GM23248 (cell line): ENCODE measurements at regions not wholly inside any gene's neighbourhood (a gene's known extent, or its start where the extent isn't known, plus 50 kb on each side); places are given as distances from the start of the nearest gene placed in this dataset.
"Not testable (repeated sequence)": the region's sequence is repeated elsewhere in the genome, so short reads cannot be mapped to it uniquely, and the experiment has no call there.

Experiments used
- DNase-seq: peaks from one replicate; pipeline ENCODE4 v3.0.0-alpha.2; 2015
- H2AFZ ChIP-seq: fragments of 200-600 bp; sonication (generic); 2 replicates; pipeline ENCODE4 v1.6.1; 2016; ENCODE audit warnings: antibody characterized with exemption
- H3F3A ChIP-seq: fragments of 200-600 bp; sonication (generic); 2 replicates; pipeline ENCODE4 v1.6.1; 2016; ENCODE audit warnings: mild to moderate bottlenecking, antibody characterized with exemption, mixed run types; ENCODE audit not compliant: insufficient read depth
- H3K27ac ChIP-seq: fragments of 200-600 bp; sonication (generic); 2 replicates; pipeline ENCODE4 v1.5.1; 2016; ENCODE audit warnings: mild to moderate bottlenecking
- H3K27me3 ChIP-seq: fragments of 200-600 bp; sonication (generic); replicated peaks from 2 replicates; pipeline ENCODE4 v1.6.1; 2016; ENCODE audit warnings: mild to moderate bottlenecking; ENCODE audit not compliant: insufficient read depth
- H3K36me3 ChIP-seq: fragments of 200-600 bp; sonication (generic); 2 replicates; pipeline ENCODE4 v1.6.1; 2016; ENCODE audit warnings: low read depth, mild to moderate bottlenecking
- H3K4me1 ChIP-seq: fragments of 200-600 bp; sonication (generic); 2 replicates; pipeline ENCODE4 v1.6.1; 2016; ENCODE audit warnings: mild to moderate bottlenecking; ENCODE audit not compliant: insufficient read depth
- H3K4me2 ChIP-seq: fragments of 200-600 bp; sonication (generic); one replicate; pipeline ENCODE4 v1.6.1; 2016; ENCODE audit warnings: mild to moderate bottlenecking; ENCODE audit not compliant: unreplicated experiment
- H3K4me3 ChIP-seq: fragments of 200-600 bp; sonication (generic); 2 replicates; pipeline ENCODE4 v1.5.1; 2016; ENCODE audit warnings: mild to moderate bottlenecking
- H3K79me2 ChIP-seq: fragments of 200-600 bp; sonication (generic); 2 replicates; pipeline ENCODE4 v1.6.1; 2016; ENCODE audit warnings: mild to moderate bottlenecking; ENCODE audit not compliant: insufficient read depth
- H3K9ac ChIP-seq: fragments of 200-600 bp; sonication (generic); 2 replicates; pipeline ENCODE4 v1.6.1; 2016; ENCODE audit warnings: mild to moderate bottlenecking
- H3K9me2 ChIP-seq: fragments of 200-600 bp; sonication (generic); 2 replicates; pipeline ENCODE4 v1.6.1; 2016; ENCODE audit warnings: mixed run types, mild to moderate bottlenecking, moderate library complexity; ENCODE audit not compliant: insufficient read depth
- H3K9me3 ChIP-seq: fragments of 200-600 bp; sonication (generic); one replicate; pipeline ENCODE4 v1.6.1; 2017; ENCODE audit warnings: low read depth
- H4K20me1 ChIP-seq: fragments of 200-600 bp; sonication (generic); 2 replicates; pipeline ENCODE4 v1.6.0; 2016; ENCODE audit not compliant: insufficient read depth
- WGBS, 2 experiments: methylation state at CpG; one replicate each; pipeline ENCODE4 v1.1.6; 2015 to 2017; ENCODE audit warnings: low lambda C conversion rate in 2 of 2, low coverage in 1 of 2; ENCODE audit errors: missing lambda C conversion rate in 2 of 2; 5-methylcytosine and 5-hydroxymethylcytosine counted together
- in situ Hi-C: fragments of 300-500 bp; cut with MboI; formaldehyde crosslinking; loops from 2 replicates; pipeline ENCODE4 v1.15.0; 2020

- H3K79me2 ChIP-seq, H3K9ac ChIP-seq, H3K4me3 ChIP-seq, H3K27ac ChIP-seq, H3F3A ChIP-seq, H3K9me3 ChIP-seq, H3K36me3 ChIP-seq, H4K20me1 ChIP-seq, H3K4me1 ChIP-seq, DNase-seq, H2AFZ ChIP-seq, H3K27me3 ChIP-seq, H3K4me2 ChIP-seq, H3K9me2 ChIP-seq: not testable (repeated sequence)
- WGBS, 2 experiments: 14 to 19% methylated on average over 8 of the region's 8 CpGs
- in situ Hi-C loops: loop anchor here (5.0 kb wide), 1 partner anchor 42 kb away; no protein-coding TSS in a partner anchor
Measured at GRCh38 chr15:20288800-20289537, 252.6 kb downstream of the GOLGA6L6 start.

DNA sequence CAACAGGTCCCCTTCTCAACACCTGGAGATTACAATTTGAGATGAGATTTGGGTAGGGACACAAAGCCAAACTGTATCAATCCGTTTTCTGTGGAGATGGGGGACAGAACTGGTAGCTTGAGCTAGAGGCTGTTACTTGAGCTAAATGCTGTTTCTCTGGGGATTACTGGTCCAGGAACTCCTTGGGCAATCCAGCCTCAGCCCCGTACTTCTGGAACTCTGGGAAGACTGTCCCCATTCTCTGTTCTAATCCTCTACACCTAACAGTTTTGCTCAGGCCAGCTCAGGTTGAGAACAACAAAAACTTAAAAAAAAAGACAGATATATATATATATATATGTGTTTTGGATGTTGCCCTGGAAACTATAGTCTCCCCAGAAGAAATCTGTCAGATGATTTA lies 255.0 kb downstream of the GOLGA6L6 start:
- H3K27ac ChIP-seq, H3K27me3 ChIP-seq, H3K9me3 ChIP-seq, H3K79me2 ChIP-seq, H3K36me3 ChIP-seq, H3K4me2 ChIP-seq, H3K4me1 ChIP-seq, DNase-seq, H3F3A ChIP-seq, H3K4me3 ChIP-seq, H2AFZ ChIP-seq, H3K9ac ChIP-seq, H3K9me2 ChIP-seq, H4K20me1 ChIP-seq: not testable (repeated sequence)
- in situ Hi-C loops: loop anchor here (5.0 kb wide), 1 partner anchor 39 kb away; no protein-coding TSS in a partner anchor
- WGBS, 2 experiments: 5 to 8% methylated on average over 2 of the region's 2 CpGs

DNA sequence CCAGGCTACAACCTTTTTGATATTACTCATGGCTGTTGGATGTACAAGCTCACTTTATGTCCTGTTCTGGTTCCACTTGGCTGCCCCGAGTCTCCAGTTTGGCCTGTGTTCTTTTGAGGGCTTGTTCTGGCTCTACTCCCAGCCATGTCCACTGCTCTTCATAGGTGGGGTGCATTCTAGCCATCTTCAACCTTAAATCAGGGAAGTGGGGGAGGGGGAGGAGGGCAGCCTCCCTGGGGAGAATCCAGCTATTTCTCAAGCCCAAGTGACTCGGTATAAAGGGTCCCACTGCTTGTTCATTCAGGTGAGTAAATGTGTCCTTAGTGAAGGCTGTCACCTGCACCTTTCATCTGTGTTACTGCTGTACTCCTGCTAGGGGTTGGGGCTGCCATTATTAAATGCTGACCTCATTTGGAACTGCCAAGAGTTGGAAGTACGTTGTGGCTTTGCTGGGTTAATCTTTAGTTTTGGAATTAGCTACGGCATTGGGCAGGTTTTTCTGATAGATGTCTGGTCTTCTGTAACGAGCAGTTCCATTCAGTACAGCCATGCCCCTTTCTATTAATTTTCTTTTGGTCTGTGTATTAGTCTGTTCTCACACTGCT lies 255.8 kb downstream of the GOLGA6L6 start:
- not testable (repeated sequence) for H2AFZ ChIP-seq, H3K27ac ChIP-seq, DNase-seq, H3K4me2 ChIP-seq, H3K27me3 ChIP-seq, H3K36me3 ChIP-seq, H3K4me3 ChIP-seq, H4K20me1 ChIP-seq, H3K79me2 ChIP-seq, H3K4me1 ChIP-seq, H3F3A ChIP-seq, H3K9ac ChIP-seq, H3K9me2 ChIP-seq, H3K9me3 ChIP-seq
- in situ Hi-C loops: loop anchor here (5.0 kb wide), 1 partner anchor 38 kb away; no protein-coding TSS in a partner anchor
- WGBS, 2 experiments: 7% methylated on average over 5 of the region's 5 CpGs

DNA sequence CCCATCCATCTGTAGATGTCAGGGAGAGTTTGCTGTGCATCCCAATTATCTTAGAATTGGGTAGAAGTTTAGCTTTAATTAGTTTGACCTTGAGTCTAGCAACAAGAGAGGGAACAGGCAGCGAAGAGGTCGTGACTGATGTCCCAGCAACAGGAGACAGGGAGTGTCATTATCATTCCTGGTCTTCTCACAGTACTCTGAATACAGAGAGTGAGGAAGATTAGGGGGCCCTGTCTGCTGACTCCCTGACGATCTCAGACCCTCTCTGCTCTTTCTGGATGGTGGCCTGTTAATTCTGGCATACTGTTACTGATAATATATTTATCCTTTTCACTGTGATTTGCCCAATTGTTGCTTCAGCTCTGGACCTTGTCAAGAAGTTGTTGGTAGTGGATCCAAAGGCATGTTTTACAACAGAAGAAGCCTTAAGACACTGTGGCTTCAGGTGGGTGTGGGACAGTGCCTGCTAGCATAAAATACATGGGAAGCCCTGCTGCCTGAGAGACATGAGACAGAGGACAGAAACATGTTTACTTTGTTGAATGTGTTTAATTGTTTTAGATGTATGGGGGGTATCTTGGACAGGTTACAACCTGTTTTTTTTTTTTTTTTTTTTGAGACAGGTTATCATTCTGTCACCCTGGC lies 256.6 kb downstream of the GOLGA6L6 start:
- DNase-seq, H3K4me2 ChIP-seq, H3K9me3 ChIP-seq, H3F3A ChIP-seq, H3K9me2 ChIP-seq, H4K20me1 ChIP-seq, H3K79me2 ChIP-seq, H3K27me3 ChIP-seq, H3K9ac ChIP-seq, H3K4me3 ChIP-seq, H2AFZ ChIP-seq, H3K36me3 ChIP-seq, H3K27ac ChIP-seq, H3K4me1 ChIP-seq: not testable (repeated sequence)
- in situ Hi-C loops: loop anchor here (5.0 kb wide), 1 partner anchor 38 kb away; no protein-coding TSS in a partner anchor
- 13 to 21% methylated on average over 3 of the region's 3 CpGs for WGBS, 2 experiments

DNA sequence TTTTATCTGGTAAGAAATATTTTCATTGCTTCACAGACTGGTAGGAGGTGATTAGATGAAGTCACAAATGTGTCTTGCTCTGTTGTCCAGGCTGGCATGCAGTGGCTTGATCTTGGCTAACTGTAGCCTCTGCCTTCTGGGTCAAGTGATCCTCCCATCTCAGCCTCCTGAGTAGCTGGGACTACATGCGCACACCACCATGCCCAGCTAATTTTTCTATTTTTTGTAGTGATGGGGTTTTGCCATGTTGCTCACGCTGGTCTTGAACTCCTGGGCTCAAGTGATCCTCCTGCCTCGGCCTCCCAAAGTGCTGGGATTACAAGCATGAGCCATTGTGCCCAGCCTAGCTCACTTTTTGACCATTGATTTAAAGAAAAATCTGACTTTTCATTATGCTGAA lies 257.9 kb downstream of the GOLGA6L6 start:
- H3K79me2 ChIP-seq, H3K4me1 ChIP-seq, H3K9me2 ChIP-seq, H2AFZ ChIP-seq, H3K27ac ChIP-seq, in situ Hi-C loops, H4K20me1 ChIP-seq, H3K9me3 ChIP-seq, H3K4me3 ChIP-seq, DNase-seq, H3K36me3 ChIP-seq, H3K9ac ChIP-seq, H3K27me3 ChIP-seq, H3K4me2 ChIP-seq, H3F3A ChIP-seq: not testable (repeated sequence)
- 20 to 27% methylated on average over 3 of the region's 3 CpGs for WGBS, 2 experiments

DNA sequence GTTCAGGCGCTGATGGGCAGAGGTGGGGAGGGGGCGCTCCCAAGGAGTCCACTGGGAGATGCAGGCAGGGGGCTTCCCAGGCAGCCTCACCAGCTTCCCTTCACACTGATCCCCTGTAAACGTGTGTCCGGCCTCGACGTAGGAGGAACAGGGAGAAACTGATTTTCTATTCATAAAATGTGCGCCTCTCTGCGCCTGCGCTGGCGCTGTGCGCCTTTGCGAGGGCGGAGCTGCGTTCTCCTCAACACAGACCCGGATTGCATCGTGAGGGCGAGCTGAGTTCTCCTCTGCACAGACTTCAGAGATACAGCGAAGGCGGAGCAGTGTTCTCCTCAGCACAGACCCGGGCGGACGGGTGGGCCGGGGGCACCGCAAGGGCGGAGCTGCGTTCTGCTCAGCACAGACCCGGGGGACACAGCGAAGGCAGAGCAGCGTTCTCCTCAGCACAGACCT lies 259.1 kb downstream of the GOLGA6L6 start:
- H3K27ac ChIP-seq, H4K20me1 ChIP-seq, H3K4me2 ChIP-seq, H3K27me3 ChIP-seq, H3K9me3 ChIP-seq, H3K36me3 ChIP-seq, in situ Hi-C loops, H3F3A ChIP-seq, DNase-seq, H3K9me2 ChIP-seq, H3K4me3 ChIP-seq, H2AFZ ChIP-seq, H3K79me2 ChIP-seq, H3K9ac ChIP-seq, H3K4me1 ChIP-seq: not testable (repeated sequence)
- 55 to 57% methylated on average over 29 of the region's 29 CpGs for WGBS, 2 experiments

GRCh38 chr15:20281567-20282275 lies 259.9 kb downstream of the GOLGA6L6 start:
- H3K4me3 ChIP-seq, in situ Hi-C loops, H2AFZ ChIP-seq, H3K36me3 ChIP-seq, H3K9me3 ChIP-seq, H3K9ac ChIP-seq, H3K27ac ChIP-seq, DNase-seq, H3K4me2 ChIP-seq, H3K4me1 ChIP-seq, H3F3A ChIP-seq, H3K79me2 ChIP-seq, H4K20me1 ChIP-seq, H3K9me2 ChIP-seq, H3K27me3 ChIP-seq: not testable (repeated sequence)
- 25 to 30% methylated on average over 7 of the region's 7 CpGs for WGBS, 2 experiments
